Endodermal cell (in vitro differentiated cells): ENCODE measurements at regions not wholly inside any gene's neighbourhood (a gene's known extent, or its start where the extent isn't known, plus 50 kb on each side); places are given as distances from the start of the nearest gene placed in this dataset.

Source experiments
- DNase-seq: peaks from one replicate; pipeline ENCODE4 v3.0.0-alpha.2; 2017
- H3K27ac ChIP-seq: 2 replicates; pipeline ENCODE4 v1.5.1; 2013; ENCODE audit warnings: mild to moderate bottlenecking, low read depth, low read length, moderate library complexity
- H3K27me3 ChIP-seq: 2 replicates; pipeline ENCODE4 v1.6.1; 2013; ENCODE audit warnings: mild to moderate bottlenecking, low read length, moderate library complexity; ENCODE audit not compliant: insufficient read depth, control insufficient read depth, poor library complexity, severe bottlenecking
- H3K36me3 ChIP-seq: 2 replicates; pipeline ENCODE4 v1.7.0; 2013; ENCODE audit warnings: mild to moderate bottlenecking, low read length, moderate library complexity; ENCODE audit not compliant: control insufficient read depth, insufficient read depth
- H3K4me1 ChIP-seq: one replicate; pipeline ENCODE4 v1.7.0; 2013; ENCODE audit warnings: low read length; ENCODE audit not compliant: control insufficient read depth, insufficient read depth
- H3K4me3 ChIP-seq: 2 replicates; pipeline ENCODE4 v1.5.1; 2013; ENCODE audit warnings: mild to moderate bottlenecking, low read length, moderate library complexity
- H3K9ac ChIP-seq: 2 replicates; pipeline ENCODE4 v1.6.1; 2013; ENCODE audit warnings: mild to moderate bottlenecking, low read length, moderate library complexity; ENCODE audit not compliant: poor library complexity, severe bottlenecking; ENCODE audit errors: extremely low read depth
- H3K9me3 ChIP-seq: 2 replicates; pipeline ENCODE4 v1.6.1; 2013; ENCODE audit warnings: mild to moderate bottlenecking, low read length, moderate library complexity; ENCODE audit not compliant: control insufficient read depth
- H3K27ac Mint-ChIP-seq: 2 replicates; pipeline ENCODE4 v1.8.0; 2020; ENCODE audit warnings: mixed read lengths
- H3K27me3 Mint-ChIP-seq: 2 replicates; pipeline ENCODE4 v1.8.0; 2021; ENCODE audit warnings: mild to moderate bottlenecking, mixed read lengths; ENCODE audit not compliant: insufficient read depth
- H3K36me3 Mint-ChIP-seq: 2 replicates; pipeline ENCODE4 v1.8.0; 2020; ENCODE audit warnings: low read depth, mixed read lengths
- H3K4me1 Mint-ChIP-seq: 2 replicates; pipeline ENCODE4 v1.8.0; 2020; ENCODE audit warnings: mixed read lengths
- H3K4me3 Mint-ChIP-seq: 2 replicates; pipeline ENCODE4 v1.8.0; 2020; ENCODE audit warnings: mild to moderate bottlenecking, moderate library complexity, mixed read lengths
- H3K9me3 Mint-ChIP-seq: 2 replicates; pipeline ENCODE4 v1.8.0; 2020; ENCODE audit warnings: mild to moderate bottlenecking, mixed read lengths
- WGBS, 2 experiments: methylation state at CpG; one replicate each; pipeline versions ENCODE4 v1.1.5 to v1.1.7; 2013; ENCODE audit warnings: missing lambda C conversion rate in 2 of 2, mixed read lengths in 1 of 2; ENCODE audit not compliant: insufficient coverage in 1 of 2, insufficient read length in 1 of 2; 5-methylcytosine and 5-hydroxymethylcytosine counted together
- TF ChIP-seq, protein P1 (sequence below): fragments of 200-600 bp; sonication (generic); conservative IDR thresholded peaks from 2 replicates; pipeline ENCODE4 v1.5.0; 2021; ENCODE audit warnings: antibody characterized with exemption, mild to moderate bottlenecking

DNA sequence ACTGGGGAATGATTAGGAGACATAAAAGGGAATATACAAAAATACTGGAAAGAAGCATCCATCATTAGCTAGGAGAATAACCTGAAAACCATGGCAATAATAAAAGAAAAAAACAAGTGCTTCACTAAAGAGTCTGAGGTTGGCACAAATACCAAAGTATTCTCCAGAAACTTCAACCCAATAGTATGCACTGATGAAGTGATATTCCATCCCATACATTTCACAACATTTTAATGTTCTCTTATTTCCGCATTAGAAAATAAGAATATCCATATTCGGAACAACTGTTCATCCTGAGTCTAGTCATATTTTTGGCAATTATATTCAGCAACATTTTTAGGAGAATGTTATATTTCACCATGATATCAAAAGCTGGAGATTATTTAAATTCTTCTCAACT lies 116.2 kb downstream of the POSTN start:
- H3K4me3 ChIP-seq: no peak overlapping the region
- Mint-ChIP-seq H3K27ac (no peak overlapping the region), H3K9me3 (no peaks in the 10 kb centered on the region), H3K4me3 (no peak overlapping the region), H3K4me1 (peaks cover 5% of the 10 kb centered on the region), H3K27me3 (no peaks in the 10 kb centered on the region), H3K36me3 (no peaks in the 10 kb centered on the region)
- WGBS, 2 experiments: 94% methylated on average over 2 of the region's 2 CpGs; no CpG with 5 or more reads in 1 of the 2 experiments
- no peaks in the 10 kb centered on the region for H3K9me3 ChIP-seq
- TF ChIP-seq, protein P1, sequence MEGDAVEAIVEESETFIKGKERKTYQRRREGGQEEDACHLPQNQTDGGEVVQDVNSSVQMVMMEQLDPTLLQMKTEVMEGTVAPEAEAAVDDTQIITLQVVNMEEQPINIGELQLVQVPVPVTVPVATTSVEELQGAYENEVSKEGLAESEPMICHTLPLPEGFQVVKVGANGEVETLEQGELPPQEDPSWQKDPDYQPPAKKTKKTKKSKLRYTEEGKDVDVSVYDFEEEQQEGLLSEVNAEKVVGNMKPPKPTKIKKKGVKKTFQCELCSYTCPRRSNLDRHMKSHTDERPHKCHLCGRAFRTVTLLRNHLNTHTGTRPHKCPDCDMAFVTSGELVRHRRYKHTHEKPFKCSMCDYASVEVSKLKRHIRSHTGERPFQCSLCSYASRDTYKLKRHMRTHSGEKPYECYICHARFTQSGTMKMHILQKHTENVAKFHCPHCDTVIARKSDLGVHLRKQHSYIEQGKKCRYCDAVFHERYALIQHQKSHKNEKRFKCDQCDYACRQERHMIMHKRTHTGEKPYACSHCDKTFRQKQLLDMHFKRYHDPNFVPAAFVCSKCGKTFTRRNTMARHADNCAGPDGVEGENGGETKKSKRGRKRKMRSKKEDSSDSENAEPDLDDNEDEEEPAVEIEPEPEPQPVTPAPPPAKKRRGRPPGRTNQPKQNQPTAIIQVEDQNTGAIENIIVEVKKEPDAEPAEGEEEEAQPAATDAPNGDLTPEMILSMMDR: no peak
- no peaks in the 10 kb centered on the region for H3K36me3 ChIP-seq
- no peak overlapping the region for H3K9ac ChIP-seq
- H3K27ac ChIP-seq: no peak overlapping the region
- H3K4me1 ChIP-seq: no peaks in the 10 kb centered on the region
- no peak for DNase-seq
- no peaks in the 10 kb centered on the region for H3K27me3 ChIP-seq

DNA sequence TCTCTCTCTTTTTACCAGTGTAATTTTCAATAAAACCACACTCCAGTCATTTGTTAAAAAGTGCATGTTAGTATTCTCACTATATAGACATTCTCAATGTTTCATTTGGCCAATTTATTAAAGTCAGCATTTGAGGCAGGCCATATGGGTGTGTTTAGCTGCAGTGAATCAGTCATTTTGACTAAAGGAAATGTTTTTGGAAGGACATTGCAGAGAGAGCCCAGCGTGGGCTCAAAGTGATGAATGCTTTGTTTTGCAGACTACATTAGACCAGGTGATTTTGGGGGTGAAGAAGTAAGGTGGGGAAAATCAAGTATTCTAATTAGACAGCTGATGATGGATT lies 116.7 kb downstream of the POSTN start:
- peaks cover 7% of the 10 kb centered on the region for H3K4me1 Mint-ChIP-seq
- no peak overlapping the region for H3K4me3 Mint-ChIP-seq
- Histone ChIP-seq H3K27me3 (no peaks in the 10 kb centered on the region), H3K9me3 (no peaks in the 10 kb centered on the region), H3K4me1 (no peaks in the 10 kb centered on the region), H3K4me3 (no peak overlapping the region), H3K9ac (no peak overlapping the region), H3K27ac (no peak overlapping the region), H3K36me3 (no peaks in the 10 kb centered on the region)
- H3K27ac Mint-ChIP-seq: no peak overlapping the region
- H3K27me3 Mint-ChIP-seq: no peaks in the 10 kb centered on the region
- TF ChIP-seq, protein P1: no peak
- no peak for DNase-seq
- no peaks in the 10 kb centered on the region for H3K36me3 Mint-ChIP-seq
- H3K9me3 Mint-ChIP-seq: no peaks in the 10 kb centered on the region
- WGBS, 2 experiments: 85 to 96% methylated on average over 1 of the region's 1 CpG

DNA sequence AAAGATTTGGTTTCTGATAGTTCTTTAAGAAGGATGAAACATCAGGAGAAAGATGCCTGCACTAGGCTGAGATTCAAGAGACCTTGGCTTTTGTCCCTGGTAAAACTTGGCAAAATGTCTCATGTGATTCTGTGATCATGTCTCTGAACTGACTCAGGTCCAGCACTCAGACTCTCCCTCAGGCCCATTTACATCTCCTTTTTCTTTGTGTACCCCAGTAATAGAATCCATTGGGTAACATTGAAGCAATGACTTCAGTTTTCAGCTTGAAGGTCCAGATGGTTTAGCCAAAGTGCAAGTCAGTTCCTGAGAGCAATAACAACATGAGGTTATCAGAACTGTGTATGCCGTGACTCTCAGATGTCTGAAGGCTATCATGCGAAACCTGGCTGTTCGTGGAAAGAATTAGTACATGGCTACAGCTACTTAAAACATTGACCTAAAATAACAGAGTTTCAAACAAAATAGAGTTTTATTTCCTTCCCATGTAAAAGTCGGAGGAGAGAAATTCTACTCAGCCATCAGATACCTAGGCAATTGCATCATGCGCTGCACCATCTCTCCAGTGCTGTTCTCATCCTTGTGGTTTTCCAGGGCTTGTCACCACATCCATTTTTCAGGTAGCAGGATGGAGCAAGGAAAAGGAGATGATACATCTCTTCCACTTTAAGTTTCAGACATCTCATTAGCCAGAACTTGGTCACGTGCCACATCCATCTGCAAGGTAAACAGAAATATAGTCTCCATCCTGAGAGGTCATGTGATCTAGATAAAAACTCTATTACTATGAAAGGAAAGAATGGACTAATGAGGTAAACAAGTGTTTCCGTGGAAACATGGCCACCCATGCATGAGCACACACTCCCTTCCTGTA lies 117.3 kb downstream of the POSTN start:
- Histone ChIP-seq H3K9ac (no peak overlapping the region), H3K27ac (no peak overlapping the region), H3K4me1 (no peaks in the 10 kb centered on the region), H3K4me3 (no peak overlapping the region), H3K9me3 (no peaks in the 10 kb centered on the region), H3K36me3 (no peaks in the 10 kb centered on the region), H3K27me3 (no peaks in the 10 kb centered on the region)
- no peak overlapping the region for H3K4me3 Mint-ChIP-seq
- no peaks in the 10 kb centered on the region for H3K9me3 Mint-ChIP-seq
- TF ChIP-seq, protein P1: no peak
- 88 to 97% methylated on average over 2 to 5 of the region's 7 CpGs for WGBS, 2 experiments
- H3K36me3 Mint-ChIP-seq: no peaks in the 10 kb centered on the region
- H3K27ac Mint-ChIP-seq: no peak overlapping the region
- H3K27me3 Mint-ChIP-seq: no peaks in the 10 kb centered on the region
- DNase-seq: no peak
- H3K4me1 Mint-ChIP-seq: peaks cover 9% of the 10 kb centered on the region
